NT2/D1 (cell line): ENCODE measurements at regions not wholly inside any gene's neighbourhood (a gene's known extent, or its start where the extent isn't known, plus 50 kb on each side); places are given as distances from the start of the nearest gene placed in this dataset.

Source experiments
- YY1 ChIP-seq: IDR thresholded peaks from 2 replicates; pipeline ENCODE4 v1.6.1; 2011; ENCODE audit not compliant: insufficient read length, insufficient read depth
- ZNF274 ChIP-seq: IDR thresholded peaks from 2 replicates; pipeline ENCODE4 v1.6.1; 2011; ENCODE audit warnings: mild to moderate bottlenecking, low read depth, low read length

DNA sequence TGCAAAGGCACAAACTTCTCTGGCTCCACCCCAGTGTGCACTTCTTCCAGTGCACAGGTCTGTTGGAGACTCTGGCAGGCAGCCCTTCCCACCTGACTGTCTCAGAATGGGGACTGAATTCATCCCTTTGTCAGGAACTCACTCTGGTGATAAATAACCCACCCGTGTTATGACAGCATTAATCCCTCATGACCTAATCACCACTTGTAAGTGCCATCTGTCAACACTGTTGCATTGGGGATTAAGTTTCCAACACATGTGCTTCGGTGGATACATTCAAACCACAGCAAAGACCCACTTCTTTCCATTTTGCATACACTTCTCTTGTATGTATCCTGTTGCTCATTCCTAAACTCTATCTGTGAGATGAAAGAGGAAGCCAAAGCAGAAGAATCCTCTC is 1002.9 kb upstream of the IGFBP7 start:
- no peak for TF ChIP-seq ZNF274
- TF ChIP-seq YY1 = no peak
